Fibroblast of villous mesenchyme (primary cell): ENCODE measurements at regions not wholly inside any gene's neighbourhood (a gene's known extent, or its start where the extent isn't known, plus 50 kb on each side); places are given as distances from the start of the nearest gene placed in this dataset.

Source experiments
- DNase-seq: peaks from one replicate; pipeline ENCODE4 v3.0.0-alpha.2; 2010; ENCODE audit warnings: low read depth
- H3K4me3 ChIP-seq: 2 replicates; pipeline ENCODE4 v1.5.1; 2011; ENCODE audit warnings: low read depth, mild to moderate bottlenecking, low read length
- CTCF ChIP-seq: IDR thresholded peaks from 2 replicates; pipeline ENCODE4 v1.5.1; 2012; ENCODE audit warnings: low read depth, mild to moderate bottlenecking, low read length; ENCODE audit not compliant: insufficient read depth

- no peak for DNase-seq
- TF ChIP-seq CTCF, result no peak
- H3K4me3 ChIP-seq, result no peak overlapping the region
Measured at GRCh38 chr14:98878282-98878681, 393.7 kb downstream of the BCL11B start.

- TF ChIP-seq CTCF, result no peak
- no peak for DNase-seq
Measured at GRCh38 chr14:98886982-98887381, 385.0 kb downstream of the BCL11B start.

GRCh38 chr14:98888281-98888680 is 383.7 kb downstream of the BCL11B start:
- no peak for TF ChIP-seq CTCF
- H3K4me3 ChIP-seq, result no peak overlapping the region
- no peak for DNase-seq

More at GRCh38 chr14:98886982-98887381, 385.0 kb downstream of the BCL11B start:
- H3K4me3 ChIP-seq, result no peak overlapping the region

- no peak for TF ChIP-seq CTCF
- no peak for DNase-seq
- H3K4me3 ChIP-seq, result no peak overlapping the region
Measured at GRCh38 chr14:98888927-98889835, 382.8 kb downstream of the BCL11B start.

- TF ChIP-seq CTCF, result no peak
- DNase-seq, result no peak
- no peak overlapping the region for H3K4me3 ChIP-seq
Measured at GRCh38 chr14:98889836-98890185, 382.2 kb downstream of the BCL11B start.

- no peak overlapping the region for H3K4me3 ChIP-seq
- TF ChIP-seq CTCF, result no peak
- no peak for DNase-seq
Measured at GRCh38 chr14:98890556-98891340, 381.2 kb downstream of the BCL11B start.
